ENCODE measurements at regions not wholly inside any gene's neighbourhood (a gene's known extent, or its start where the extent isn't known, plus 50 kb on each side); places are given as distances from the start of the nearest gene placed in this dataset.

- H3K27me3 ChIP-seq (ENCODE audit: low read length) = no peaks in the 10 kb centered on the region
- POLR2A ChIA-PET (ENCODE audit: unreplicated experiment) = no interaction called here
- CTCF ChIA-PET = no interaction called here
Observed at GRCh38 chr20:60662307-60662706, 589.8 kb upstream of the CDH4 start.

GRCh38 chr20:60664106-60664505, 588.0 kb upstream of the CDH4 start:
- DNase-seq (no peak), ATAC-seq (no peak)
- ChIA-PET POLR2A (ENCODE audit: unreplicated experiment) (no interaction called here), CTCF (no interaction called here)
- Histone ChIP-seq H2AFZ (ENCODE audit: low read length) (no peak overlapping the region), H3K27me3 (ENCODE audit: low read length) (no peaks in the 10 kb centered on the region), H4K20me1 (ENCODE audit: low read length) (no peaks in the 10 kb centered on the region), H3K36me3 (ENCODE audit: low read depth, low read length) (no peaks in the 10 kb centered on the region), H3F3A (ENCODE audit: low read length, unreplicated experiment) (no peaks in the 10 kb centered on the region), H3K4me1 (ENCODE audit: insufficient read depth, low read length) (no peaks in the 10 kb centered on the region), H3K4me2 (ENCODE audit: low read length) (no peak overlapping the region), H3K9me2 (replicated peaks; ENCODE audit: low read length) (no peaks in the 10 kb centered on the region), H3K9me3 (ENCODE audit: low read length) (0 out of 2 replicates have a peak, but pooled peaks cover 11% of the 10 kb centered on the region), H3K27ac (ENCODE audit: low read length) (no peak overlapping the region), H3K79me2 (ENCODE audit: low read length) (no peaks in the 10 kb centered on the region), H3K9ac (ENCODE audit: low read length) (no peak overlapping the region), H3K4me3 (ENCODE audit: low read length) (no peak overlapping the region)
- no TSS peak for BruUV-seq (replicated peaks)
- intact Hi-C loops (cut with micrococcal nuclease) = no loop called here
- TF ChIP-seq EZH2 (IDR thresholded peaks at IDR 0.05; ENCODE audit: low read length, unreplicated experiment) = no peak
- no peak for TF ChIP-seq EZH2phosphoT487 (IDR thresholded peaks at IDR 0.05; ENCODE audit: borderline replicate concordance, low read length)
- TF ChIP-seq CTCF (conservative IDR thresholded peaks at IDR 0.05; ENCODE audit: low read depth, low read length) = no peak

More at GRCh38 chr20:60662307-60662706, 589.8 kb upstream of the CDH4 start:
- Histone ChIP-seq H3K4me3 (ENCODE audit: low read length) (no peak overlapping the region), H3K4me2 (ENCODE audit: low read length) (no peak overlapping the region), H3K36me3 (ENCODE audit: low read depth, low read length) (no peaks in the 10 kb centered on the region), H3K9me2 (replicated peaks; ENCODE audit: low read length) (no peaks in the 10 kb centered on the region), H3K27ac (ENCODE audit: low read length) (no peak overlapping the region), H3K9me3 (ENCODE audit: low read length) (0 out of 2 replicates have a peak, but pooled peaks cover 3% of the 10 kb centered on the region), H3K9ac (ENCODE audit: low read length) (no peak overlapping the region), H3K79me2 (ENCODE audit: low read length) (no peaks in the 10 kb centered on the region), H4K20me1 (ENCODE audit: low read length) (no peaks in the 10 kb centered on the region), H3F3A (ENCODE audit: low read length, unreplicated experiment) (no peaks in the 10 kb centered on the region), H3K4me1 (ENCODE audit: insufficient read depth, low read length) (no peaks in the 10 kb centered on the region), H2AFZ (ENCODE audit: low read length) (no peak overlapping the region)
- DNase-seq (no peak), ATAC-seq (no peak)
- BruUV-seq (replicated peaks) = no TSS peak
- TF ChIP-seq CTCF (conservative IDR thresholded peaks at IDR 0.05; ENCODE audit: low read depth, low read length) = no peak
- TF ChIP-seq EZH2 (IDR thresholded peaks at IDR 0.05; ENCODE audit: low read length, unreplicated experiment) = no peak
- no peak for TF ChIP-seq EZH2phosphoT487 (IDR thresholded peaks at IDR 0.05; ENCODE audit: borderline replicate concordance, low read length)
- intact Hi-C loops (cut with micrococcal nuclease) = no loop called here

- H2AFZ ChIP-seq (ENCODE audit: low read length) = no peak overlapping the region
- no TSS peak for BruUV-seq (replicated peaks)
- ChIA-PET POLR2A (ENCODE audit: unreplicated experiment) (no interaction called here), CTCF (no interaction called here)
- DNase-seq (no peak), ATAC-seq (no peak)
- H3K4me1 ChIP-seq (ENCODE audit: insufficient read depth, low read length) = no peaks in the 10 kb centered on the region
- H3K79me2 ChIP-seq (ENCODE audit: low read length) = no peaks in the 10 kb centered on the region
- peaks cover 14% of the 10 kb centered on the region; the same call in 1 of the 2 replicates for H3K9me3 ChIP-seq (ENCODE audit: low read length)
- H3K27me3 ChIP-seq (ENCODE audit: low read length) = no peaks in the 10 kb centered on the region
- no peak overlapping the region for H3K27ac ChIP-seq (ENCODE audit: low read length)
- H3K4me2 ChIP-seq (ENCODE audit: low read length) = no peak overlapping the region
- TF ChIP-seq EZH2phosphoT487 (IDR thresholded peaks at IDR 0.05; ENCODE audit: borderline replicate concordance, low read length) = no peak
- no peak for TF ChIP-seq EZH2 (IDR thresholded peaks at IDR 0.05; ENCODE audit: low read length, unreplicated experiment)
- TF ChIP-seq CTCF (conservative IDR thresholded peaks at IDR 0.05; ENCODE audit: low read depth, low read length) = no peak
- intact Hi-C loops (cut with micrococcal nuclease) = no loop called here
- no peaks in the 10 kb centered on the region for H3K36me3 ChIP-seq (ENCODE audit: low read depth, low read length)
- H4K20me1 ChIP-seq (ENCODE audit: low read length) = no peaks in the 10 kb centered on the region
- no peaks in the 10 kb centered on the region for H3K9me2 ChIP-seq (replicated peaks; ENCODE audit: low read length)
- no peak overlapping the region for H3K9ac ChIP-seq (ENCODE audit: low read length)
- H3F3A ChIP-seq (ENCODE audit: low read length, unreplicated experiment) = no peaks in the 10 kb centered on the region
- no peak overlapping the region for H3K4me3 ChIP-seq (ENCODE audit: low read length)
Observed at GRCh38 chr20:60667641-60668040, 584.4 kb upstream of the CDH4 start.
